ENCODE measurements at regions not wholly inside any gene's neighbourhood (a gene's known extent, or its start where the extent isn't known, plus 50 kb on each side); places are given as distances from the start of the nearest gene placed in this dataset.
"Not testable (repeated sequence)": the region's sequence is repeated elsewhere in the genome, so short reads cannot be mapped to it uniquely, and the experiment has no call there.

- H4K5ac ChIP-seq (ENCODE audit: low read length) = no peak overlapping the region
- no peak overlapping the region for H3K18ac ChIP-seq (ENCODE audit: low read length)
- DNase-seq = peak; percentile 3
- no peaks in the 10 kb centered on the region for H3K79me1 ChIP-seq (ENCODE audit: low read length)
- no peak overlapping the region for H3K27ac ChIP-seq (ENCODE audit: low read depth, low read length)
- no peak overlapping the region for H3K56ac ChIP-seq (ENCODE audit: low read length)
- H2BK5ac ChIP-seq (ENCODE audit: low read length) = no peak overlapping the region
- H3K4me1 ChIP-seq (ENCODE audit: control insufficient read depth, low read depth, low read length) = no peaks in the 10 kb centered on the region
- no peak overlapping the region for H2AK5ac ChIP-seq (ENCODE audit: low read length)
- H3K4ac ChIP-seq (ENCODE audit: low read depth, low read length) = no peak overlapping the region
- H2BK15ac ChIP-seq (replicated peaks; ENCODE audit: low read depth) = no peak overlapping the region
- H3K4me2 ChIP-seq (ENCODE audit: low read length) = no peak overlapping the region
- H3K4me3 ChIP-seq (ENCODE audit: low read length) = no peak overlapping the region
- no peak overlapping the region for H4K8ac ChIP-seq (ENCODE audit: low read depth, low read length)
- no peaks in the 10 kb centered on the region for H3K27me3 ChIP-seq (ENCODE audit: insufficient read depth, low read length, poor library complexity)
- H3K9ac ChIP-seq (ENCODE audit: low read length) = no peak overlapping the region
- H3K79me2 ChIP-seq (ENCODE audit: control insufficient read depth, insufficient read depth, low read length) = no peaks in the 10 kb centered on the region
- WGBS (ENCODE audit: extremely low coverage, insufficient coverage, low lambda C conversion rate) = no CpG with 5 or more reads among the region's 1 CpG
- no peak overlapping the region for H3K23ac ChIP-seq (ENCODE audit: low read length)
- no peaks in the 10 kb centered on the region for H3K36me3 ChIP-seq (ENCODE audit: control insufficient read depth, insufficient read depth, low read length)
- H2BK120ac ChIP-seq (ENCODE audit: low read depth, low read length) = no peak overlapping the region
These were observed 796.1 kb upstream of the ADGRL3 start for GRCh38 chr4:60404027-60404426.

- WGBS (ENCODE audit: extremely low coverage, insufficient coverage, low lambda C conversion rate) = no CpG with 5 or more reads among the region's 4 CpGs
- no peak overlapping the region for H4K5ac ChIP-seq (ENCODE audit: low read length)
- no peaks in the 10 kb centered on the region for H3K79me2 ChIP-seq (ENCODE audit: control insufficient read depth, insufficient read depth, low read length)
- H2BK5ac ChIP-seq (ENCODE audit: low read length) = no peak overlapping the region
- no peak overlapping the region for H2AK5ac ChIP-seq (ENCODE audit: low read length)
- no peaks in the 10 kb centered on the region for H3K27me3 ChIP-seq (ENCODE audit: insufficient read depth, low read length, poor library complexity)
- H3K36me3 ChIP-seq (ENCODE audit: control insufficient read depth, insufficient read depth, low read length) = no peaks in the 10 kb centered on the region
- H3K4me2 ChIP-seq (ENCODE audit: low read length) = no peak overlapping the region
- no peaks in the 10 kb centered on the region for H3K4me1 ChIP-seq (ENCODE audit: control insufficient read depth, low read depth, low read length)
- H3K23ac ChIP-seq (ENCODE audit: low read length) = no peak overlapping the region
- no peak overlapping the region for H3K18ac ChIP-seq (ENCODE audit: low read length)
- H3K4me3 ChIP-seq (ENCODE audit: low read length) = no peak overlapping the region
- H2BK15ac ChIP-seq (replicated peaks; ENCODE audit: low read depth) = no peak overlapping the region
- H3K4ac ChIP-seq (ENCODE audit: low read depth, low read length) = no peak overlapping the region
- no peak overlapping the region for H2BK120ac ChIP-seq (ENCODE audit: low read depth, low read length)
- no peak overlapping the region for H3K27ac ChIP-seq (ENCODE audit: low read depth, low read length)
- no peaks in the 10 kb centered on the region for H3K79me1 ChIP-seq (ENCODE audit: low read length)
- no peak overlapping the region for H3K9ac ChIP-seq (ENCODE audit: low read length)
- peak; percentile 3 for DNase-seq
- H3K56ac ChIP-seq (ENCODE audit: low read length) = no peak overlapping the region
- no peak overlapping the region for H4K8ac ChIP-seq (ENCODE audit: low read depth, low read length)
These were observed 777.7 kb upstream of the ADGRL3 start for GRCh38 chr4:60422439-60422838.

GRCh38 chr4:60423573-60424184 is 776.4 kb upstream of the ADGRL3 start:
- H3K79me2 ChIP-seq (ENCODE audit: control insufficient read depth, insufficient read depth, low read length); H3K4me2 ChIP-seq (ENCODE audit: low read length); DNase-seq; H3K4me1 ChIP-seq (ENCODE audit: control insufficient read depth, low read depth, low read length); H3K36me3 ChIP-seq (ENCODE audit: control insufficient read depth, insufficient read depth, low read length); H4K5ac ChIP-seq (ENCODE audit: low read length); H3K4ac ChIP-seq (ENCODE audit: low read depth, low read length); H2BK5ac ChIP-seq (ENCODE audit: low read length); H3K23ac ChIP-seq (ENCODE audit: low read length); H3K18ac ChIP-seq (ENCODE audit: low read length); H3K9ac ChIP-seq (ENCODE audit: low read length); H2BK15ac ChIP-seq (replicated peaks; ENCODE audit: low read depth); H2AK5ac ChIP-seq (ENCODE audit: low read length); H3K79me1 ChIP-seq (ENCODE audit: low read length); H3K4me3 ChIP-seq (ENCODE audit: low read length); H3K27me3 ChIP-seq (ENCODE audit: insufficient read depth, low read length, poor library complexity); H3K27ac ChIP-seq (ENCODE audit: low read depth, low read length); H4K8ac ChIP-seq (ENCODE audit: low read depth, low read length); H3K56ac ChIP-seq (ENCODE audit: low read length); H2BK120ac ChIP-seq (ENCODE audit: low read depth, low read length): not testable (repeated sequence)

- H3K56ac ChIP-seq (ENCODE audit: low read length) = no peak overlapping the region
- no peak overlapping the region for H3K4me3 ChIP-seq (ENCODE audit: low read length)
- H4K8ac ChIP-seq (ENCODE audit: low read depth, low read length) = no peak overlapping the region
- H3K79me2 ChIP-seq (ENCODE audit: control insufficient read depth, insufficient read depth, low read length) = no peaks in the 10 kb centered on the region
- H3K23ac ChIP-seq (ENCODE audit: low read length) = no peak overlapping the region
- no peak overlapping the region for H2BK5ac ChIP-seq (ENCODE audit: low read length)
- no peak for DNase-seq
- no peak overlapping the region for H2AK5ac ChIP-seq (ENCODE audit: low read length)
- no peak overlapping the region for H3K18ac ChIP-seq (ENCODE audit: low read length)
- H3K27me3 ChIP-seq (ENCODE audit: insufficient read depth, low read length, poor library complexity) = no peaks in the 10 kb centered on the region
- H3K4me2 ChIP-seq (ENCODE audit: low read length) = no peak overlapping the region
- no peaks in the 10 kb centered on the region for H3K79me1 ChIP-seq (ENCODE audit: low read length)
- H3K9ac ChIP-seq (ENCODE audit: low read length) = no peak overlapping the region
- no CpG with 5 or more reads among the region's 1 CpG for WGBS (ENCODE audit: extremely low coverage, insufficient coverage, low lambda C conversion rate)
- no peaks in the 10 kb centered on the region for H3K4me1 ChIP-seq (ENCODE audit: control insufficient read depth, low read depth, low read length)
- no peak overlapping the region for H2BK15ac ChIP-seq (replicated peaks; ENCODE audit: low read depth)
- H3K36me3 ChIP-seq (ENCODE audit: control insufficient read depth, insufficient read depth, low read length) = no peaks in the 10 kb centered on the region
- no peak overlapping the region for H3K4ac ChIP-seq (ENCODE audit: low read depth, low read length)
- no peak overlapping the region for H3K27ac ChIP-seq (ENCODE audit: low read depth, low read length)
- no peak overlapping the region for H4K5ac ChIP-seq (ENCODE audit: low read length)
- no peak overlapping the region for H2BK120ac ChIP-seq (ENCODE audit: low read depth, low read length)
These were observed 767.2 kb upstream of the ADGRL3 start for GRCh38 chr4:60432911-60433310.

- Histone ChIP-seq H4K8ac (ENCODE audit: low read depth, low read length) (no peak overlapping the region), H3K9ac (ENCODE audit: low read length) (no peak overlapping the region), H4K5ac (ENCODE audit: low read length) (no peak overlapping the region), H3K36me3 (ENCODE audit: control insufficient read depth, insufficient read depth, low read length) (no peaks in the 10 kb centered on the region), H3K27me3 (ENCODE audit: insufficient read depth, low read length, poor library complexity) (no peaks in the 10 kb centered on the region), H3K4me1 (ENCODE audit: control insufficient read depth, low read depth, low read length) (no peaks in the 10 kb centered on the region), H2BK120ac (ENCODE audit: low read depth, low read length) (no peak overlapping the region), H3K79me2 (ENCODE audit: control insufficient read depth, insufficient read depth, low read length) (no peaks in the 10 kb centered on the region), H3K18ac (ENCODE audit: low read length) (no peak overlapping the region), H3K56ac (ENCODE audit: low read length) (no peak overlapping the region), H3K4me2 (ENCODE audit: low read length) (no peak overlapping the region), H3K79me1 (ENCODE audit: low read length) (no peaks in the 10 kb centered on the region), H3K23ac (ENCODE audit: low read length) (no peak overlapping the region), H2BK15ac (replicated peaks; ENCODE audit: low read depth) (no peak overlapping the region), H3K4ac (ENCODE audit: low read depth, low read length) (no peak overlapping the region), H2BK5ac (ENCODE audit: low read length) (no peak overlapping the region), H2AK5ac (ENCODE audit: low read length) (no peak overlapping the region), H3K27ac (ENCODE audit: low read depth, low read length) (no peak overlapping the region), H3K4me3 (ENCODE audit: low read length) (no peak overlapping the region)
- no peak for DNase-seq
These were observed 757.1 kb upstream of the ADGRL3 start for GRCh38 chr4:60443068-60443467.

- H3K27ac ChIP-seq (ENCODE audit: low read depth, low read length) = no peak overlapping the region
- no peaks in the 10 kb centered on the region for H3K79me2 ChIP-seq (ENCODE audit: control insufficient read depth, insufficient read depth, low read length)
- H4K8ac ChIP-seq (ENCODE audit: low read depth, low read length) = no peak overlapping the region
- H3K18ac ChIP-seq (ENCODE audit: low read length) = no peak overlapping the region
- H3K9ac ChIP-seq (ENCODE audit: low read length) = no peak overlapping the region
- H3K79me1 ChIP-seq (ENCODE audit: low read length) = no peaks in the 10 kb centered on the region
- H2AK5ac ChIP-seq (ENCODE audit: low read length) = no peak overlapping the region
- H3K23ac ChIP-seq (ENCODE audit: low read length) = no peak overlapping the region
- no peak overlapping the region for H3K4me3 ChIP-seq (ENCODE audit: low read length)
- no peak overlapping the region for H4K5ac ChIP-seq (ENCODE audit: low read length)
- H3K56ac ChIP-seq (ENCODE audit: low read length) = no peak overlapping the region
- H3K36me3 ChIP-seq (ENCODE audit: control insufficient read depth, insufficient read depth, low read length) = no peaks in the 10 kb centered on the region
- H3K4me2 ChIP-seq (ENCODE audit: low read length) = no peak overlapping the region
- H3K4ac ChIP-seq (ENCODE audit: low read depth, low read length) = no peak overlapping the region
- H3K4me1 ChIP-seq (ENCODE audit: control insufficient read depth, low read depth, low read length) = no peaks in the 10 kb centered on the region
- no peak overlapping the region for H2BK120ac ChIP-seq (ENCODE audit: low read depth, low read length)
- no peaks in the 10 kb centered on the region for H3K27me3 ChIP-seq (ENCODE audit: insufficient read depth, low read length, poor library complexity)
- H2BK15ac ChIP-seq (replicated peaks; ENCODE audit: low read depth) = no peak overlapping the region
- no peak for DNase-seq
- no peak overlapping the region for H2BK5ac ChIP-seq (ENCODE audit: low read length)
These were observed 756.3 kb upstream of the ADGRL3 start for GRCh38 chr4:60443796-60444195.

Data from mesendoderm (in vitro differentiated cells).